ENCODE measurements at regions not wholly inside any gene's neighbourhood (a gene's known extent, or its start where the extent isn't known, plus 50 kb on each side); places are given as distances from the start of the nearest gene placed in this dataset.

DNA sequence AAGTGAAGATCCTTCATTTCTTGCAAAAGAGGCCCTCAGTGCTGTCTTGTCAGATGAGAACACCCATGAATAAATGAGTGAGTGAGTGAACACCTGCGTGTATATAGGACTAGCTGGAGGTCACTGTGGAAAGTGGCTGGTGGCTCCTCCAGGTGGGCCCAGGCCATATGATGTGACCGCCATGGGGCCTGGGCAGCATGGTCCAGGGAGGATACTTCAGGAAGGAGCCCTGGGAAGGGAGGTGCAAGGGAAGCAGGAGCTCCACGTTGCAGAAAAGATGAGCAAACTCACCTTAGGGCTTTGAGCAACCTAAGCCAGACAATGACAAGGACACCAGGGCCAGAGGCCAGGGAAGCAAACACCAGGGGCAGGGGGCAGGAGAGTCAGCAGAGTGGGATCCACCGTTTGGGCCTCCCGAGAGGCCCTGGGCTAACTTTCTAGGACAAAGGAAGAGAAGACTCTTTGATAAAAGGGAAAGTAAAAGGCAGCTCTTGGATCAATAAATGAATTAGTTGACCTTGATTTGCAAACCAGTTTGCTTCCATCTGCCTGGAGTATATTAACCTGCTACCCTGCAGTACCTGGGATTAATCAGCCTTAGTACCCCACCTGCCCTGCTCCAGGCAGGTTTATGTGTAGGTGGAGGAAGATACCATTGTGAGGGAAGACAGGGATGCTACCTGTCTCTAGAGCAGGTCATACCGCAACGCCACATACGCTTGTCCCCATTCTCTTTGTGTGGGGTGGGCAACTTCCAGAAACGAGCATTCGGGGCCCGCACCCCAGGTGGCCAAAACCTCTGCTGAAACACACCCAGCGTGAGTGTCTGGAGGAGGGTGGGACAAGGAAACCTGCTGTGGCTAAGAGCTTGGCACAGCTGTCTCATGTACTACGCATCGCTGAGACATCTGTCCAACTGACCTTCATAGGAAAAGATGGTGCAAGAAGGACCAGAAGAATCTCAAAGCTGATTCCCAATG is 51.4 kb upstream of the OLFM1 start:
- no peak for DNase-seq (ENCODE audit: low read depth, low spot score)
- in situ Hi-C loops (cut with HindIII; ENCODE audit: low pct_unique_long_range_greater_than_20kb, low sequenced_read_pairs): no loop called here

DNA sequence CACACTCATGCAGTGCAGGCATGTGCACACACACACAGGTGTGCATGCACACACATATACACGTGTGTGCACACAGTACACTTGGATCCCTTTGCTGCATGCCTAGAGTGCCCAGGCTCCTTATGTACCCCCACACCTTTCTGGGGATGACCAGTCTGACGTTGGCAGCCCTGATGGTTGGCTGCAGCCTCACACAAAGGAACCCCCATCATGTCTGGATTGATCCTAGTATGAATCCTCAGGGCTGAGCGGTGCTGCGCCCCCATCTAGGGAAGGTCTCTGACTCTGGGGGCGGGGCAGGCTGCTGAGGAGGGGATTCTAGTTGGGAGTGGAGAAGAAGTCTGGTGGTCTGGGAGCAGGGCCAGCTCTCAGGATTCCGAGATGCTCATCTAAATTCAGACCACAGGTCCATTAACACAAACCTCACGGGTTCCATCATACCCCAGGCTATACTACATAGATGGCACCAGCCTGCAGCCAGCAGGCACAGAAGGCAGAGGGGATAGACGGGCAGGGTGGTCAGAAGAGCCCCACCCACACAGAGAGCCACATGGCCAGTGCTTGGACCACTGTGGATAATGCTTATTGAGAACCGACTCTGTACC is 50.5 kb upstream of the OLFM1 start:
- in situ Hi-C loops (cut with HindIII; ENCODE audit: low pct_unique_long_range_greater_than_20kb, low sequenced_read_pairs): no loop called here
- no peak for DNase-seq (ENCODE audit: low read depth, low spot score)

DNA sequence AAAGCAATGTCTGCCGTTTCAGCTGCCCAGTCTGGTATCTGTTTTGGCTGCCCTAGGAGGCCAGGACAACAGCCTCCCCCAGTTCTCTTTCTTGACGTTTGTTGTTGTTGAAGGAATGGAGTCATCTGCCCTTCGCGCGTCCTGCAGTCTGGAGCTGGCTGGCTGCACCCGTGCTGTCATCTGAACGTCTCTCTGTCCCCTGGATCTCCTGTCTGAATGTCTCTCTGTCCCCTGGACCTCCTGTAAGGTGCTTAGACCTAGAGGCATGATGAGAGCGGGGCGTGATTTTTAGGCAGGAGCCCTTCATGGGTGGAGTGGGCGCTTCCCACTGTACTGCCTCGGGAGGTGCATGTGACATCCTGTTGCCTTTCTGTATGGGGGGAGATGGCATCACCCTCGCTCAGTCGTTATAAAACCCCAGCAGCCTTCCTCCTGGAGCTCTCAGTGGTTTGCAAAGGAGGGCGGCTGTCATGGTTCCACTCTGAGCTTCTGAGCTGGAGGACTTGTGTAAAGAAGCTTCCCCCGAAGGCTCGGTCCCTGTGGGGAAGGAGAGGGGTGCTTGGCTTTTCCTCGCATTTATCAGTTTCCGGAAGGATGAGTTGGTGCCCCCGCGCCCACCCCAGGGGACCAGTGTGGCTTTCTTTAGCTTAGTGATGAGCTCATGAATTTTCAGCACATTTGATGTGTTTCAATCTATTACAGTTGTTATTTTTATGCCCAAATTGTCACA is 49.8 kb upstream of the OLFM1 start:
- DNase-seq (ENCODE audit: low read depth, low spot score): no peak
- in situ Hi-C loops (cut with HindIII; ENCODE audit: low pct_unique_long_range_greater_than_20kb, low sequenced_read_pairs): no loop called here

Data from SK-MEL-5 (cell line).